Nephron progenitor cell (in vitro differentiated cells): ENCODE measurements at regions not wholly inside any gene's neighbourhood (a gene's known extent, or its start where the extent isn't known, plus 50 kb on each side); places are given as distances from the start of the nearest gene placed in this dataset.

Experiments used
- DNase-seq: peaks from one replicate; pipeline ENCODE4 v3.0.0; 2021
- H3K27ac Mint-ChIP-seq: 2 replicates; pipeline ENCODE4 v1.8.0; 2021; ENCODE audit warnings: mild to moderate bottlenecking, moderate library complexity, mixed read lengths
- H3K27me3 Mint-ChIP-seq: 2 replicates; pipeline ENCODE4 v1.8.0; 2021; ENCODE audit warnings: mild to moderate bottlenecking, low read depth, mixed read lengths; ENCODE audit not compliant: poor library complexity
- H3K36me3 Mint-ChIP-seq: 2 replicates; pipeline ENCODE4 v1.8.0; 2021; ENCODE audit warnings: low read depth, mixed read lengths
- H3K4me1 Mint-ChIP-seq: 2 replicates; pipeline ENCODE4 v1.8.0; 2021; ENCODE audit warnings: mixed read lengths
- H3K4me3 Mint-ChIP-seq: 2 replicates; pipeline ENCODE4 v1.8.0; 2021; ENCODE audit warnings: mild to moderate bottlenecking, moderate library complexity, mixed read lengths
- H3K9me3 Mint-ChIP-seq: 2 replicates; pipeline ENCODE4 v1.8.0; 2021; ENCODE audit warnings: mild to moderate bottlenecking, moderate library complexity, mixed read lengths
- TF ChIP-seq, protein P1 (sequence below): fragments of 200-600 bp; sonication (generic); IDR thresholded peaks from 2 replicates; pipeline ENCODE4 v1.5.0; 2021; ENCODE audit warnings: antibody characterized with exemption

- peaks cover 15% of the 10 kb centered on the region for H3K36me3 Mint-ChIP-seq
- H3K4me1 Mint-ChIP-seq = peaks cover 22% of the 10 kb centered on the region
- no peak for DNase-seq
- peaks cover 22% of the 10 kb centered on the region for H3K9me3 Mint-ChIP-seq
- peaks cover 2% of the 10 kb centered on the region for H3K27me3 Mint-ChIP-seq
- TF ChIP-seq, protein P1, sequence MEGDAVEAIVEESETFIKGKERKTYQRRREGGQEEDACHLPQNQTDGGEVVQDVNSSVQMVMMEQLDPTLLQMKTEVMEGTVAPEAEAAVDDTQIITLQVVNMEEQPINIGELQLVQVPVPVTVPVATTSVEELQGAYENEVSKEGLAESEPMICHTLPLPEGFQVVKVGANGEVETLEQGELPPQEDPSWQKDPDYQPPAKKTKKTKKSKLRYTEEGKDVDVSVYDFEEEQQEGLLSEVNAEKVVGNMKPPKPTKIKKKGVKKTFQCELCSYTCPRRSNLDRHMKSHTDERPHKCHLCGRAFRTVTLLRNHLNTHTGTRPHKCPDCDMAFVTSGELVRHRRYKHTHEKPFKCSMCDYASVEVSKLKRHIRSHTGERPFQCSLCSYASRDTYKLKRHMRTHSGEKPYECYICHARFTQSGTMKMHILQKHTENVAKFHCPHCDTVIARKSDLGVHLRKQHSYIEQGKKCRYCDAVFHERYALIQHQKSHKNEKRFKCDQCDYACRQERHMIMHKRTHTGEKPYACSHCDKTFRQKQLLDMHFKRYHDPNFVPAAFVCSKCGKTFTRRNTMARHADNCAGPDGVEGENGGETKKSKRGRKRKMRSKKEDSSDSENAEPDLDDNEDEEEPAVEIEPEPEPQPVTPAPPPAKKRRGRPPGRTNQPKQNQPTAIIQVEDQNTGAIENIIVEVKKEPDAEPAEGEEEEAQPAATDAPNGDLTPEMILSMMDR = no peak
- H3K27ac Mint-ChIP-seq = no peak overlapping the region
- H3K4me3 Mint-ChIP-seq = no peak overlapping the region
Measured at GRCh38 chr3:188082031-188082430, 71.9 kb upstream of the LPP start.

DNA sequence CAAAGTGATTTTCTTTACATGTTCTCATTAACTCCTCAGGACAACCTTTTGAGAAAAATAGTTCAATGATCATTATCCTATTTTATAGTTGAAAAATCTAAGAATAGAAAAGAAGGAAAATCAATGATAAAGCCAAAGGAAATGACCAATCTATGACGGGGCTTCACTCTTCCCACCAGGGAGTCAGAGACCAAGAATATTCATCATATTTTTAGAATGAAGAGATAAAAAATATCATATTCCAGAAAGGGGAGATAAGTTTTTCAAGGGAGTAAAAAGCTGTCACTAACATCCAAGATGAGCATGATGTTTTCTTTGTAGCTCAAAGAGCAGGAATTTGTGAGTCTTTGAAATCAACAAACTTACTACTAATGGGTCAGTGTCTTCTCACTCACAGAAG, 71.5 kb upstream of the LPP start:
- peaks cover 18% of the 10 kb centered on the region for H3K4me1 Mint-ChIP-seq
- no peak overlapping the region for H3K4me3 Mint-ChIP-seq
- no peak overlapping the region for H3K27ac Mint-ChIP-seq

GRCh38 chr3:188083011-188083410, 70.9 kb upstream of the LPP start:
- Mint-ChIP-seq H3K4me1 (peaks cover 17% of the 10 kb centered on the region), H3K27me3 (peaks cover 2% of the 10 kb centered on the region), H3K4me3 (no peak overlapping the region), H3K36me3 (peaks cover 15% of the 10 kb centered on the region), H3K27ac (no peak overlapping the region), H3K9me3 (peaks cover 22% of the 10 kb centered on the region)
- TF ChIP-seq, protein P1 = no peak
- no peak for DNase-seq

More for the DNA sequence above, 71.5 kb upstream of the LPP start:
- peaks cover 15% of the 10 kb centered on the region for H3K36me3 Mint-ChIP-seq
- no peak for DNase-seq
- H3K9me3 Mint-ChIP-seq = peaks cover 22% of the 10 kb centered on the region
- TF ChIP-seq, protein P1 = no peak
- peaks cover 2% of the 10 kb centered on the region for H3K27me3 Mint-ChIP-seq

DNA sequence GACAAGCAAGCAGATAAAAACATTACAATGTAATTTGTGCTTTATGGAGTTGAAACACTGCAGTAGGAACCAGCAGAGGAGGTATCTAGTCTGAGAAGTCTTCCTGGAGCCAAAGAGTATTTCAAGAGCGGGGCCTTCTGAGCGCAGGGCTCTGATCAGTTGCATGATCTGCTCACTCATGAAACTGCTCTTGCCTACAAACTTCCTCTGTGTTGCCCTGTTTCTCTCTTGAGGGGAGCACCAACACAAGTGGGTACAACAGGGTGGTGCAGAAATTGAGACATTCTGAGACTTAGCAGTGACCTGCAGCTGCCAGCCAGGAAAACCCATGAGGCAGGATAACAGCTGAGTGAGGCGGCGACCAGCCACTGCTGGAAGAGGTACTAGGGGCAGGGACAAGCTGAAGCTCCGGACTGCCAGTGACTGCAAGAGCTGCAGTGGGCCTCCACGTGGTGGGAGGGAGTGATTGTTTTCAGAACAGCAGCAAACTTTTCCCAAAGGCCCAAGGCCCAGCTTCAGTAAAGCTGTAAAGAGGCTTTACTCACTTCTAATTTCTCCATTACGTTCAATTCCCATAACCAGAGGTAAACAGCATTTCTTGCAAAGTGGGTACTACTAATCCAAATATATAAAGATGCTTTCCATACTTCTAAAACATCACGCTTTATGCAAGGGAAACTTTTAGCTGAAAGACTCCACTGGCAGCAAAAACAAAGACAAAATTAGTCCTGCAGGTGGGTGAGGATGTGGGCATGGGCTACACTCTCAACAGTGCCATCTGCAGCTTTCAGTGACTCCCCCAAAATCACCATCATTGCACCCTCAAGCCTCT, 69.0 kb upstream of the LPP start:
- Mint-ChIP-seq H3K27ac (no peak overlapping the region), H3K4me1 (peaks cover 17% of the 10 kb centered on the region), H3K27me3 (peaks cover 6% of the 10 kb centered on the region), H3K4me3 (no peak overlapping the region), H3K9me3 (peaks cover 11% of the 10 kb centered on the region), H3K36me3 (peaks cover 6% of the 10 kb centered on the region)
- DNase-seq = peak; percentile 6
- TF ChIP-seq, protein P1 = no peak

DNA sequence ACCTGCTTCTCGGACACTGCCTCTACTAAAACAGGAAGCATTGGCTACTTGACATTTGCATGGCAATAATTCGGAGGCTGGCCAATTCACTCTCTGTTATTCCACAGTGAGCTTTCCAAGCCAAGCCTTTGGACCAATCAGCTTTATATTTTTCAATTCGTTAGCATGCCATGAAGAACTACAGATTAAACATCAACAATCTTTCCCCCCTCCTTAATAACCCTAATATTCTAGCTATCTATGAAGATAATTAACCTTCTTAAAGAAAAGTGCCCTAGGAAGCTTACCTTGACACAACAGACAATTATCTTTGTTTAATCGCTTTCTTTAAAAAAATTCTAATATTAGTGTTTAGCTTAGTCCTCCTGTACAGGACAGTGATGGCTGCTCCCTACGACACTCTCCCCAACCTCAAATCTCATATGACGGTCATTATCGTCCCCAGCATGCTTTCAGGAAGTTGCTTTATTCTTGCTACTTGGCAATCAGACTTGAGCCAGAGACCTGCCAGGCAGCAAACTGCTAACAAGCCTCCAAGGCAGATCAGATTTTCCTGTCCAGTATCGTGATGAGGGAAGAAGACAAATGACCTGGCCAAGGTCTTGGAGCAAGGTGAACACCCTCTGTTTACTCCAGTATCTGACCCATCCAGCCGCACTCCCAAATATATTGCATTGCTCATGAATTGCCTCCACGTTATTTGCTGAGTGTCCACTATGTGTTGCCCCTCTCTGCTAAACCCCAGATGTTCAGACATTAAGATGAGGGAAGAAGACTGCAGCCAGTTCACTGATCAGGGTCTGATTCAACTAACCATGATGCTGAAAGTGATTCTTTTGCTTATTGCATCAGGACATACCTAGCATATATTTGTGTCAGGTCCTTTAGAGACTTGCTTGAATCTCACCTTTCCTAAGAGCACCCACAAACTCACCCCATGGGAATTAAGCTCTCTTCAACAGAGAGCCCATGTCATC, 68.1 kb upstream of the LPP start:
- Mint-ChIP-seq H3K27me3 (peaks cover 6% of the 10 kb centered on the region), H3K4me1 (peaks cover 17% of the 10 kb centered on the region), H3K36me3 (no peaks in the 10 kb centered on the region), H3K27ac (no peak overlapping the region), H3K9me3 (peaks cover 5% of the 10 kb centered on the region), H3K4me3 (no peak overlapping the region)
- DNase-seq = no peak
- TF ChIP-seq, protein P1 = no peak
